RPMI8226 (cell line): ENCODE measurements at regions not wholly inside any gene's neighbourhood (a gene's known extent, or its start where the extent isn't known, plus 50 kb on each side); places are given as distances from the start of the nearest gene placed in this dataset.

Source experiments
- DNase-seq: peaks from one replicate; pipeline ENCODE4 v3.0.0-alpha.2; 2015

GRCh38 chr6:157756708-157757429 is 66.2 kb upstream of the SNX9 start:
- DNase-seq, result peak; percentile 90

DNA sequence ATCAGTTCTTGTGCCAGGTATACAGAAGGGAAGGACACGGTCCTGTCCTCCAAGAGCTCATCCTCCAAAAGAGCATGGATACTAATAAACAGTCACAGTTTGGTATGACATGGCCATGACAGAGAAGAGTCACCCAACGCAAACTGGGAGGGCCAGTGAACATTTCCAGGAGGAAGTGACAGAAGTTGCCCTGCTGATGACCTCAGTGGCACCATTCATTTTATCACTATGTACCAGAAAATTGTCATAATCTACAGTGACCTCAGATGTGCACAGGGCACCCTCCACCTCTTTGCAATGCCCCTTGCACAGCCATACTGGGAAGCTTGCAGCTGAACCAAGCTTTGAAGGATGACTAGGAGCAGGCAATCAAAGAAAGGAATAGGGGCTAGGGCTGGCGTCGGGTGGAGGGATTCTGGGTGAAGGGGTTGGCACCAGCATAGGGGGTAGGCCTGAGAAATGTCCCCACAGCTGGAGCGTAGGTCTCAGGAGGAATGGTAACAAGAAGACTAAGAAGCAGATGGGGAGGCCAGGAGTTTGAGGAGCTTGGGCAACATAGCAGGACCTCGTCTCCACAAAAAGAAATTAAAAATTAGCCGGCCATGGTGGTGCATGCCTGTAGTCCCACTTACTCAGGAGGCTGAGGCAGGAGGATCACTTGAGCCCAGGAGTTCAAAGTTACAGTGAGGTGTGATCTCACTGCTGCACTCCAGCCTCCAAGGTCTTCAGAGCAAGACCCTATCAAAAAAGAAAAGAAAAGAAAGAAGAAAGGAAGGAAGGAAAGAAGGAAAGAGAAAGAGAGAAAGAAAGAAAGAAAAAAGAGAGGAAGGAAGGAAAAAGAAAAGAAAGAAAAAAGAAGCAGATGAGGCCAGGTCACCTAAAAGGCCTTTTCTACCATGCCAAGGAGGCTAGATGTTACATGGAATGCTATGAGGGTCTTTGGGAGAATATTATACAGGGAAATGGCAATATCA is 65.3 kb upstream of the SNX9 start:
- no peak for DNase-seq

DNA sequence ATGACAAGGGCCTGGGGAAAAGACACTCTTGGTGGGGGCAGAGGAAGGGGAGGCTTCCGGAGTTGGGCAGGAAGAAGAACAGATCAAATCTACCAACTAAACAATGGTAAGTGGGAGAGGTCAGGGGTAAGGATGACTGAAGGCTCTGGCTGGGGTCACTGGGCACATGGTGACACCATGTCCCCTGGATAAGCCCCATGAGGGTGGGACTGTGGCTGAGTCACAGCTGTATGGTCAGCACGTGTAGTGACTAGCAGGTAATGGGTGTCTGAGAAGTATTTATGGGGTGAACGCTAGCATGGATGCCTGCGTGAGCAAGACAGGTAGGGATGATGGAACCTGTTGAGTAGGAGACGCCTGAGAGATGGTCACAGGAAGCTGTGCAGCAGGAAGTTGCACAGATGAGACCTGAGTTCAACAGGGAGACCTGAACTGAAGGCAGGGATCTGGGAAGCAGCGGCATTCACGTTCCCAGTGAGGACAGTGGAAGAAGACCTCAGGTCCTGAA is 64.5 kb upstream of the SNX9 start:
- no peak for DNase-seq

DNA sequence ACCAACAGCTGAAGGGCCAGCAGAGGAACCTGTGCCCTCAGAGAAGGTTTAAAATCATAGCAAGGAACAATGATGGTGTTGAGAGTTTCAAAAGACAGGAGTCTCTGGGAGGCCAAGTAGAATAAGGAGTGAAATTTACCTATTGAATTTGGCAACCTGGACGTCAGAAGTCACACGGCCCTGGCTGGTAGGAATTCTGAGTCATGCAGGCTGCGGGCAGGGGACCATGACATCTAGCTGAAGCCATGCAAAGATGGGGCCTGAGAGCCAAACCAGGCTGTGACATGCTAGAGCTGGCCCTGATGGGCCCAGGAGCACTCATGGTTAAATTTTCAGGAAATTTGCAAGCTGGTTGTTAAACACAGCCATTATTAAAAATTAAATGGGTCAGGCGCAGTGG is 64.0 kb upstream of the SNX9 start:
- no peak for DNase-seq

- peak; percentile 40 for DNase-seq
Observed at GRCh38 chr6:157760137-157760536, 62.9 kb upstream of the SNX9 start.

GRCh38 chr6:157760589-157761330 is 62.3 kb upstream of the SNX9 start:
- peak; percentile 31 for DNase-seq

DNA sequence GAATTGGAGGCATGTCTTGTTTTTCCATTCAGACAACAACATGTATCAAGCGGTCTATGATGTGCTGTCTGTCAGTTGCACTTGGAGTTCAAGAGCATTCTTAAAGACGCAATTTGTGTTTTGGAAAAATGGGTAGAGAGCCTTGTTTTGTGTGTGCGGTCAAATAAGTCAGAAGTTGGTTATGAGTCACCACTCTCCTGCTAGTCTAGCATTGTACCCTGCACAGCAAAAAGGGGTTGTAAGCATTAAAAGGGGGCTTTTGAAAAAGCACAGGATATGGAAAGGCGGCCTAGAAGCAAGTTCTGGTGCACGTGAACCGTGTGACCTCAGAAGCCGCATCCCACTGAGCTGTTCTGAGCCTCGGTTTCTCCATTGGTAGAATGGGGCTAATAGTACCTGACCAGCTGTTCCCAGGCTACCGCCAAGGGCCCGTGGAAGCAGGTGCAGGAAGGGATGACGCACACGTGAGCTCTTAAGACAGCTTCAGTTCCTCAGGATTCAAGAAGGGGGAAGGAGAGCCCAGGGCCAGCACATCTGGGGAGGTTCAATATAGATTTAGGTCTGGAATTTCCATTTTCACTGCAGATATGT is 61.6 kb upstream of the SNX9 start:
- DNase-seq, result peak; percentile 66

DNA sequence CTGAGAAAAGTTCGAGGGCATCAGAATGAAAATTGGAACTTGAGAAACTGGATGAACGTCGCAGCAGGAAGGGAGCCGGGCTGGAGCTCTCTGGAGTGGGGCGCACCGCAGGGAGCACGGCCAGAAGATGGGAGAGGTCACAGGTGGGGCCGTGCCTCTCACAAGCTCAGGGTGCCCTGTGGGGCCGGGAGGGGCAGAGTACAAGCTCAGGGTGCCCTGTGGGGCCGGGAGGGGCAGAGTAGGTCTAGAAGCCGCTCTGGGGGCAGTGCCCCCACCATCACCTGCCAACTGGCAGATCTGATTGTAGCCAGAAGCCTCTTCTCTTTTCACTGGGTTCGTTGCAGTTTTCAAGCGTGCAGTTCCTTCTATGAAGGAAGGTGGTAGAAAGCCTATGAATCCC is 61.1 kb upstream of the SNX9 start:
- DNase-seq, result peak; percentile 40

DNA sequence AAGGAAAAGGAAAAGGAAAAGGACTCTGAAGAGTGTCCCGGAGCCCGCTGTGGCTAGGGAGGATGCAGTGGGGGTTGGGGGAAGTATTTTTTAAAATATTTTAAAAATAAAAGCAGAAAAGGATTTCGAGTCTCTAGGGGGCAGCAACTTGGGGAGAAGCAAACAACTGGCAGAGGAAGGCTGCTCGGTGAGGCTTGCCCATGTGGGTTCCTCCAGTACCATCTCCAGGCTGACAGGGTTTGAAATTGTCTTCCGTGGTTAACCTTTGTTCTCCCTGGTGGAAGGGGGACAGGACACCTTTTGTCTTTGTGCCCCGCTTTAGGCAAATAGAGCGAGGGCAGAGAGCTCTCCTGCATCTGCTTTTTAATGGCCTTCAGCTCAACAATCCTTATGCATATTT is 60.4 kb upstream of the SNX9 start:
- peak; percentile 42 for DNase-seq

- peak; percentile 99 for DNase-seq
Observed at GRCh38 chr6:157763129-157763903, 59.7 kb upstream of the SNX9 start.

- DNase-seq, result no peak
Observed at GRCh38 chr6:157763904-157764177, 59.2 kb upstream of the SNX9 start.

GRCh38 chr6:157764178-157765068 is 58.6 kb upstream of the SNX9 start:
- peak; percentile 90 for DNase-seq

GRCh38 chr6:157766901-157767774 is 55.9 kb upstream of the SNX9 start:
- DNase-seq, result no peak

GRCh38 chr6:157767775-157768156 is 55.3 kb upstream of the SNX9 start:
- DNase-seq, result no peak

- DNase-seq, result no peak
Observed at GRCh38 chr6:157768304-157768703, 54.7 kb upstream of the SNX9 start.

- no peak for DNase-seq
Observed at GRCh38 chr6:157768863-157769551, 54.0 kb upstream of the SNX9 start.

DNA sequence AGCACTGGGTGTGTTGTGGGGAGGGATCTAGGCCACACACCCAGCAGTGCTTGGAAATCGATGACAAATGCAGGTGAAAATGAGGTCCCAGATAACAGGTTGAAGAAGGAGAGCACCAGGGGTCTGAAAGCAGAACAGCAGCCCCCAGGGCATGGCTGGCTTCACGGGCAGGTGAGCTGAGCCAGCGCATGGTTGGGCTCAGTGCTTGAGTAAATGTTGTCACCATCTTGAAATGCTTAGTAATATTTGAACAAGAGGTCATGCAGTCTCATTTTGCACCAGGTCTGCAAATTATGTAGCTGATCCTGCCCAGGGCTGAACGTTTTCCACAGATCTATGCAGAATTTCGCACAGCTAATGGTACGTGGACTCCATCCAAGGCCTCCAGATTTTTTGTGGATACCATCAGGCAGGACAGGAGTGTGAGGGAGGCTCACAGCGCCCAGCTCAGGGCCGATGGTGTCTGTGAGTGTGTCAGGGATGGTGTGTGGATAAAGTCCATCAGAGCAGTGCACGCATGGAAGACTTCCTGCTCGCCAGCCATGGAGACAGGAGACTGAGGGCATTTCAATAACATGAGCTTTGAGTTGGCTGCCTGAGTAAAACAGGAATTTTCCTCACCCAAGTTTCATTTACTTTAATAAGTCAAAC is 53.1 kb upstream of the SNX9 start:
- DNase-seq, result no peak

GRCh38 chr6:157770946-157771345 is 52.1 kb upstream of the SNX9 start:
- DNase-seq, result no peak

DNA sequence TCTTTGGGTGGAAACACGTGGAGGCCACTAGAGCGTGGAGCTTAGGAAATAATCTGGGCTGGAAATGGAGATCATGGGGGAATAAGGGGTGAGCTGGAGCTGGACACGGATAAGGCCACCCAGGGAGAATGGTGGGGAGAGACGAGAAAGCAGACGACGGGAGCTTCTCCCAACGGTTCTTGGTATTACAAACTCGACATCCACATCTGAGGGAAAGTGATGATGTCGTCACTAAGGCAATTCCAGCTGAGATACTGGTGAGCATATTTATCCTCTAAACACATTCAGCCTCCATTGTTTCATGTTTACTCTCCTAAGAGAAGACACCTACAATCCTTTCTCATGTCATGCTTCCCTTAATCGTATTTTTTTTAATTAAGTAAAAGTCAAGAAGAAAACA is 50.2 kb upstream of the SNX9 start:
- DNase-seq, result no peak
